WTC11 (cell line): ENCODE measurements at regions not wholly inside any gene's neighbourhood (a gene's known extent, or its start where the extent isn't known, plus 50 kb on each side); places are given as distances from the start of the nearest gene placed in this dataset.

ENCODE experiments used
- ATAC-seq: fragments of 200-7000 bp; cut with Tn5 transposase; 2 replicates; pipeline ENCODE4 v1.10.0; 2021; ENCODE audit warnings: mild to moderate bottlenecking, moderate library complexity
- CTCF ChIA-PET: fragments of 300-600 bp; sonication (Branson Sonifier 250); formaldehyde crosslinking; loops from one replicate; lab custom pipeline; 2021; ENCODE audit warnings: antibody characterized with exemption; lab: Charles Lee
- POLR2A ChIA-PET: fragments of 350-600 bp; sonication (Branson Sonifier 250); formaldehyde crosslinking; loops from one replicate; lab custom pipeline; 2021; ENCODE audit warnings: antibody characterized with exemption; lab: Charles Lee
- DNase-seq: peaks from one replicate; pipeline ENCODE4 v3.0.0; 2021; ENCODE audit warnings: low spot score
- H3K27ac Mint-ChIP-seq: 2 replicates; pipeline ENCODE4 v1.8.0; 2021; ENCODE audit warnings: mixed read lengths
- H3K27me3 Mint-ChIP-seq: 2 replicates; pipeline ENCODE4 v1.8.0; 2021; ENCODE audit warnings: low read depth, mild to moderate bottlenecking, moderate library complexity, mixed read lengths
- H3K36me3 Mint-ChIP-seq: 2 replicates; pipeline ENCODE4 v1.8.0; 2021; ENCODE audit warnings: mixed read lengths
- H3K4me1 Mint-ChIP-seq: 2 replicates; pipeline ENCODE4 v1.8.0; 2022; ENCODE audit warnings: mixed read lengths
- H3K4me3 Mint-ChIP-seq: 2 replicates; pipeline ENCODE4 v1.8.0; 2021; ENCODE audit warnings: mild to moderate bottlenecking, moderate library complexity, mixed read lengths
- H3K9me3 Mint-ChIP-seq: 2 replicates; pipeline ENCODE4 v1.8.0; 2021; ENCODE audit warnings: mixed read lengths
- ATF1 ChIP-seq: sonication (generic); formaldehyde crosslinking; IDR thresholded peaks from 2 replicates; pipeline ENCODE4 v1.8.1; 2023; ENCODE audit warnings: mild to moderate bottlenecking, moderate library complexity, missing genetic modification reagents
- CBFB ChIP-seq: sonication (generic); formaldehyde crosslinking; IDR thresholded peaks from 2 replicates; pipeline ENCODE4 v1.8.1; 2022; ENCODE audit warnings: mild to moderate bottlenecking, low read depth, missing genetic modification reagents
- CREB1 ChIP-seq: sonication (generic); formaldehyde crosslinking; IDR thresholded peaks from 2 replicates; pipeline ENCODE4 v1.8.0; 2023; ENCODE audit warnings: mild to moderate bottlenecking, missing genetic modification reagents
- CREM ChIP-seq: sonication (generic); formaldehyde crosslinking; IDR thresholded peaks from 2 replicates; pipeline ENCODE4 v1.8.1; 2022; ENCODE audit warnings: mild to moderate bottlenecking, missing genetic modification reagents, moderate library complexity
- ELF4 ChIP-seq: sonication (generic); formaldehyde crosslinking; IDR thresholded peaks from 2 replicates; pipeline ENCODE4 v1.8.1; 2022; ENCODE audit warnings: low read depth, mild to moderate bottlenecking, moderate library complexity, missing genetic modification reagents
- EMX1 ChIP-seq: fragments of 250-450 bp; sonication (Bioruptor Pico); IDR thresholded peaks from 2 replicates; pipeline ENCODE4 v1.8.0; 2021; ENCODE audit warnings: mild to moderate bottlenecking
- FOXJ3 ChIP-seq: sonication (generic); formaldehyde crosslinking; IDR thresholded peaks from 2 replicates; pipeline ENCODE4 v1.9.0; 2021; ENCODE audit warnings: missing genetic modification reagents, mild to moderate bottlenecking, borderline replicate concordance
- GABPB1 ChIP-seq: sonication (generic); formaldehyde crosslinking; IDR thresholded peaks from 2 replicates; pipeline ENCODE4 v1.8.1; 2023; ENCODE audit warnings: mild to moderate bottlenecking, missing genetic modification reagents
- GRHL2 ChIP-seq: fragments of 250-450 bp; sonication (Bioruptor Pico); IDR thresholded peaks from 2 replicates; pipeline ENCODE4 v1.8.0; 2022; ENCODE audit warnings: mild to moderate bottlenecking, moderate library complexity; ENCODE audit not compliant: insufficient replicate concordance, severe bottlenecking
- JAZF1 ChIP-seq: fragments of 250-450 bp; sonication (Bioruptor Pico); IDR thresholded peaks from 2 replicates; pipeline ENCODE4 v1.9.0; 2021; ENCODE audit warnings: moderate library complexity, mild to moderate bottlenecking, inconsistent platforms
- JUN ChIP-seq: sonication (generic); formaldehyde crosslinking; IDR thresholded peaks from 2 replicates; pipeline ENCODE4 v1.8.0; 2023; ENCODE audit warnings: mild to moderate bottlenecking, missing genetic modification reagents
- NFE2L1 ChIP-seq: sonication (generic); formaldehyde crosslinking; IDR thresholded peaks from 2 replicates; pipeline ENCODE4 v1.8.1; 2023; ENCODE audit warnings: missing genetic modification reagents
- NFYB ChIP-seq: sonication (generic); formaldehyde crosslinking; conservative IDR thresholded peaks from 2 replicates; pipeline ENCODE4 v1.8.0; 2022; ENCODE audit warnings: low read depth, missing genetic modification reagents
- NR1H2 ChIP-seq: sonication (generic); formaldehyde crosslinking; IDR thresholded peaks from 2 replicates; pipeline ENCODE4 v1.9.0; 2021; ENCODE audit warnings: mild to moderate bottlenecking, moderate library complexity, missing genetic modification reagents
- PREB ChIP-seq: sonication (generic); formaldehyde crosslinking; IDR thresholded peaks from 2 replicates; pipeline ENCODE4 v1.8.1; 2022; ENCODE audit warnings: mild to moderate bottlenecking, missing genetic modification reagents, moderate library complexity, borderline replicate concordance
- SMAD4 ChIP-seq: sonication (generic); formaldehyde crosslinking; IDR thresholded peaks from 2 replicates; pipeline ENCODE4 v1.8.0; 2022; ENCODE audit warnings: mild to moderate bottlenecking, missing genetic modification reagents
- SP1 ChIP-seq: sonication (generic); formaldehyde crosslinking; conservative IDR thresholded peaks from 2 replicates; pipeline ENCODE4 v1.8.1; 2022; ENCODE audit warnings: missing genetic modification reagents
- TCF7 ChIP-seq: sonication (generic); formaldehyde crosslinking; IDR thresholded peaks from 2 replicates; pipeline ENCODE4 v1.8.0; 2022; ENCODE audit warnings: mild to moderate bottlenecking, low read depth, missing genetic modification reagents, moderate library complexity
- ZBTB21 ChIP-seq: sonication (generic); formaldehyde crosslinking; IDR thresholded peaks from 2 replicates; pipeline ENCODE4 v1.8.1; 2023; ENCODE audit warnings: mild to moderate bottlenecking, missing genetic modification reagents, borderline replicate concordance
- ZNF121 ChIP-seq: sonication (generic); formaldehyde crosslinking; IDR thresholded peaks from 2 replicates; pipeline ENCODE4 v1.8.0; 2023; ENCODE audit warnings: missing genetic modification reagents
- ZSCAN18 ChIP-seq: fragments of 250-450 bp; sonication (Bioruptor Pico); IDR thresholded peaks from 2 replicates; pipeline ENCODE4 v2.1.2; 2022; ENCODE audit warnings: mild to moderate bottlenecking, moderate library complexity
- TF ChIP-seq, protein P1 (sequence below): sonication (generic); formaldehyde crosslinking; IDR thresholded peaks from 2 replicates; pipeline ENCODE4 v1.8.1; 2022; ENCODE audit warnings: low read depth, mild to moderate bottlenecking, moderate library complexity, missing genetic modification reagents, borderline replicate concordance
- TF ChIP-seq, protein P2 (sequence below): sonication (generic); formaldehyde crosslinking; IDR thresholded peaks from 2 replicates; pipeline ENCODE4 v1.8.0; 2022; ENCODE audit warnings: mild to moderate bottlenecking, missing genetic modification reagents
- TF ChIP-seq, protein P3 (sequence below): sonication (generic); formaldehyde crosslinking; IDR thresholded peaks from 2 replicates; pipeline ENCODE4 v1.8.1; 2023; ENCODE audit warnings: mild to moderate bottlenecking, missing genetic modification reagents

GRCh38 chr9:107761307-107761706, 271.7 kb upstream of the KLF4 start:
- H3K9me3 Mint-ChIP-seq = peaks cover 13% of the 10 kb centered on the region
- H3K4me1 Mint-ChIP-seq = peaks cover 8% of the 10 kb centered on the region
- no peak overlapping the region for H3K27ac Mint-ChIP-seq
- ChIA-PET POLR2A (no interaction called here), CTCF (no interaction called here)
- H3K27me3 Mint-ChIP-seq = no peaks in the 10 kb centered on the region
- no peaks in the 10 kb centered on the region for H3K36me3 Mint-ChIP-seq
- no peak for TF ChIP-seq SP1
- TF ChIP-seq ZSCAN18 (CRISPR knock-in tag) = no peak
- TF ChIP-seq CBFB = no peak
- no peak for TF ChIP-seq ZBTB21
- TF ChIP-seq FOXJ3 (CRISPR knock-in tag) = no peak
- TF ChIP-seq, protein P1, sequence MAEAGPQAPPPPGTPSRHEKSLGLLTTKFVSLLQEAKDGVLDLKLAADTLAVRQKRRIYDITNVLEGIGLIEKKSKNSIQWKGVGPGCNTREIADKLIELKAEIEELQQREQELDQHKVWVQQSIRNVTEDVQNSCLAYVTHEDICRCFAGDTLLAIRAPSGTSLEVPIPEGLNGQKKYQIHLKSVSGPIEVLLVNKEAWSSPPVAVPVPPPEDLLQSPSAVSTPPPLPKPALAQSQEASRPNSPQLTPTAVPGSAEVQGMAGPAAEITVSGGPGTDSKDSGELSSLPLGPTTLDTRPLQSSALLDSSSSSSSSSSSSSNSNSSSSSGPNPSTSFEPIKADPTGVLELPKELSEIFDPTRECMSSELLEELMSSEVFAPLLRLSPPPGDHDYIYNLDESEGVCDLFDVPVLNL (CRISPR knock-in tag) = no peak
- H3K4me3 Mint-ChIP-seq = no peak overlapping the region
- ATAC-seq (no peak), DNase-seq (no peak)

DNA sequence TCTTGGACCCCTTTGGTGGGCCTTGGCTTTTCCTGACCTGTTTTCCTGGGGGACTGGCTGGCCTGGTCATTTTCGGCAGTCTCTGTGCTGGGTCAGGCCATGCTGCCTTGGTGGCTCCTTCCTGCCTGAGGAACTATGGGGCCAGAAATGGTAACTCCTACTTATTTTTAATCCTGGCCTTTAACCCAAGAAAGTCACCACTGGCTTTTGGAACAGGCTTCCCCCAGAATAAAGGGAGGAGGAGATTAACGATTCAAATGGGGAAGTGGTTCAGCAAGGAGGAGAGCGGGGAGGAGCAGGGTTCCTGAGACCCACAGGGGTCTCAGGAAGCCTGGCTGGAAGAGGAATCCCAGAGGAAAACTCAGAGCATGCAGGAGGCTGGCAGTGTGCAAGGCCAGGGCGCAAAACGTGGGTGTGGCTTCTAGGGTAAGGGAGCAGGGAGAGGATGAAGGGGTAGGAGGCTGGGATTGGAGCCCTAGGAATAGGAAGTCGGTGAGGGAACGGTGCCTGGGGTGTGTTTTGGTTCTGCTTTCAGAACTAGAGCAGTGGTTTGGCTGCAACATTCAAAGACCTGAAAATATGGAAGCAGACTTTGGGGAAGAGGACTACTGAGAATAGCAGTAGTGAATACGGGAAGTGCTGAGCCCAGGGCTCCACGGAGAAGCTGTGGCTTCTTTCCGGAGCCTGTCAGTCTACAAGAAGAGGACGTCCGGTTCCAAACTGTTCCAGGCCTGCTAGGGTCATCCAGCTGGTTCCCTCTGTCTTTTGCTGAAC, 271.1 kb upstream of the KLF4 start:
- peak; percentile 18; the same call in 1 of the 2 replicates for ATAC-seq

More for the DNA sequence above, 271.1 kb upstream of the KLF4 start:
- Mint-ChIP-seq H3K4me1 (peaks cover 8% of the 10 kb centered on the region), H3K27ac (no peak overlapping the region), H3K36me3 (no peaks in the 10 kb centered on the region), H3K27me3 (no peaks in the 10 kb centered on the region), H3K9me3 (peaks cover 13% of the 10 kb centered on the region), H3K4me3 (no peak overlapping the region)
- POLR2A ChIA-PET = no interaction called here
- CTCF ChIA-PET = no interaction called here
- no peak for TF ChIP-seq GRHL2 (CRISPR knock-in tag)
- TF ChIP-seq, protein P2, sequence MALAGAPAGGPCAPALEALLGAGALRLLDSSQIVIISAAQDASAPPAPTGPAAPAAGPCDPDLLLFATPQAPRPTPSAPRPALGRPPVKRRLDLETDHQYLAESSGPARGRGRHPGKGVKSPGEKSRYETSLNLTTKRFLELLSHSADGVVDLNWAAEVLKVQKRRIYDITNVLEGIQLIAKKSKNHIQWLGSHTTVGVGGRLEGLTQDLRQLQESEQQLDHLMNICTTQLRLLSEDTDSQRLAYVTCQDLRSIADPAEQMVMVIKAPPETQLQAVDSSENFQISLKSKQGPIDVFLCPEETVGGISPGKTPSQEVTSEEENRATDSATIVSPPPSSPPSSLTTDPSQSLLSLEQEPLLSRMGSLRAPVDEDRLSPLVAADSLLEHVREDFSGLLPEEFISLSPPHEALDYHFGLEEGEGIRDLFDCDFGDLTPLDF = no peak
- no peak for TF ChIP-seq JUN
- no peak for TF ChIP-seq TCF7
- no peak for TF ChIP-seq EMX1
- TF ChIP-seq ELF4 (CRISPR knock-in tag) = no peak
- TF ChIP-seq, protein P1 (CRISPR knock-in tag) = no peak
- TF ChIP-seq CREB1 (CRISPR knock-in tag) = no peak
- TF ChIP-seq NR1H2 = no peak
- TF ChIP-seq SMAD4 (CRISPR knock-in tag) = no peak
- TF ChIP-seq, protein P3, sequence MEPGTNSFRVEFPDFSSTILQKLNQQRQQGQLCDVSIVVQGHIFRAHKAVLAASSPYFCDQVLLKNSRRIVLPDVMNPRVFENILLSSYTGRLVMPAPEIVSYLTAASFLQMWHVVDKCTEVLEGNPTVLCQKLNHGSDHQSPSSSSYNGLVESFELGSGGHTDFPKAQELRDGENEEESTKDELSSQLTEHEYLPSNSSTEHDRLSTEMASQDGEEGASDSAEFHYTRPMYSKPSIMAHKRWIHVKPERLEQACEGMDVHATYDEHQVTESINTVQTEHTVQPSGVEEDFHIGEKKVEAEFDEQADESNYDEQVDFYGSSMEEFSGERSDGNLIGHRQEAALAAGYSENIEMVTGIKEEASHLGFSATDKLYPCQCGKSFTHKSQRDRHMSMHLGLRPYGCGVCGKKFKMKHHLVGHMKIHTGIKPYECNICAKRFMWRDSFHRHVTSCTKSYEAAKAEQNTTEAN (CRISPR knock-in tag) = no peak
- no peak for TF ChIP-seq ZNF121 (CRISPR knock-in tag)
- no peak for TF ChIP-seq CREM (CRISPR knock-in tag)
- no peak for TF ChIP-seq JAZF1
- TF ChIP-seq PREB (CRISPR knock-in tag) = no peak
- TF ChIP-seq NFE2L1 (CRISPR knock-in tag) = no peak
- no peak for TF ChIP-seq GABPB1 (CRISPR knock-in tag)
- TF ChIP-seq NFYB = no peak
- TF ChIP-seq ATF1 (CRISPR knock-in tag) = no peak
- DNase-seq = no peak
